Neural progenitor cell (in vitro differentiated cells): ENCODE measurements at regions not wholly inside any gene's neighbourhood (a gene's known extent, or its start where the extent isn't known, plus 50 kb on each side); places are given as distances from the start of the nearest gene placed in this dataset.

Experiments used
- CTCF ChIP-seq: fragments of 200-600 bp; sonication (generic); IDR thresholded peaks from 2 replicates; pipeline ENCODE4 v1.5.1; 2017; ENCODE audit warnings: antibody characterized with exemption, mild to moderate bottlenecking
- EZH2 ChIP-seq: fragments of 200-600 bp; sonication (generic); IDR thresholded peaks from 2 replicates; pipeline ENCODE4 v1.6.1; 2017; ENCODE audit warnings: antibody characterized with exemption, mild to moderate bottlenecking, moderate library complexity
- EZH2phosphoT487 ChIP-seq: fragments of 200-600 bp; sonication (generic); IDR thresholded peaks from 2 replicates; pipeline ENCODE4 v1.6.1; 2017; ENCODE audit warnings: antibody characterized with exemption

GRCh38 chr5:133878236-133878555 lies 90.2 kb downstream of the C5orf15 start:
- no peak for TF ChIP-seq CTCF
- TF ChIP-seq EZH2 = no peak
- no peak for TF ChIP-seq EZH2phosphoT487
